GM19025 (cell line): ENCODE measurements at regions not wholly inside any gene's neighbourhood (a gene's known extent, or its start where the extent isn't known, plus 50 kb on each side); places are given as distances from the start of the nearest gene placed in this dataset.
A peak's percentile ranks its signal among the peaks of the same experiment; 100 is the strongest.

Experiments
- ATAC-seq: cut with Tn5 transposase; IDR thresholded peaks from one replicate; pipeline ENCODE4 v1.9.1; 2021; ENCODE audit warnings: mild to moderate bottlenecking, low read depth, moderate library complexity; ENCODE audit not compliant: unreplicated experiment

- ATAC-seq = no peak
Measured at GRCh38 chr18:40752316-40752715, 1202.7 kb upstream of the PIK3C3 start.

DNA sequence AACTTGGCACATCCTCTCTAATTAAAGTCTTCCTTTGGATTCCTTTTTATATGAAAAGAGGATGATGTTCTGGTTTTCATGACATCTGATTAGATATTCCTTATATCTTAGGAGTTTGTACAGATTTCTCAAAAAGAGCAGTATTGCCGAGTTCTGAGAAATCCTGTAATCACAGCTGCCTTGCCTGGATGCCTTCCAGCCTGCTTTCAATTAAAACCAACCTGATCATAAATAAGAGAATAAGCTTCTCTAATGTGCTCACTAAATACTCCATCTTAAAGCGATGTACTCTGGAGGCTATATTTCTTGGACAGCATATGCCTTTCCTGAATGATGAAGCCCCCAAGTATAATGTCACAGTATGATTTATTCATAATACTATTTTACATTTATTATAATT, 1203.8 kb upstream of the PIK3C3 start:
- no peak for ATAC-seq

- no peak for ATAC-seq
Measured at GRCh38 chr18:40739029-40739428, 1216.0 kb upstream of the PIK3C3 start.

- peak; percentile 52 for ATAC-seq
Measured at GRCh38 chr18:40738321-40738880, 1216.6 kb upstream of the PIK3C3 start.

DNA sequence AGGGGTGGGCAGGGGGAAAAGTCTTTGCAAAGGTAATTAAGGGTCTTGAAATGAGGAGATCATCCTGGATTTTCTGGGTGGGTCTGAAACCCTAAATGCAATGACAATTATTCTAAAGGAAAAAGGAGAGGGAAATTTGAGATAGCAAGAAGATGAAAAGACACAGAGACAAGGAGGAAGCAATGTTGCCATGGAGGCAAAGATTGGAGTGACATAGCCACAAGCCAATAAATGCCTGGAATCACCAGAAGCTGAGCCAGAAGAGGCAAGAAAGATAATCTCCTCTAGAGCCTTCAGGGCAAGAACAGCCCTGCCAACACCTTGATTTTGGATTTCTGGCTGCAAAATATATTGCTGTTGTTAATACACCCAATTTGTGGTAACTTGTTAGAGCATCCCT, 1246.3 kb upstream of the PIK3C3 start:
- ATAC-seq = no peak

- ATAC-seq = no peak
Measured at GRCh38 chr18:40707797-40708196, 1247.2 kb upstream of the PIK3C3 start.

GRCh38 chr18:40698129-40698528, 1256.9 kb upstream of the PIK3C3 start:
- no peak for ATAC-seq

- ATAC-seq = no peak
Measured at GRCh38 chr18:40695526-40695925, 1259.5 kb upstream of the PIK3C3 start.

DNA sequence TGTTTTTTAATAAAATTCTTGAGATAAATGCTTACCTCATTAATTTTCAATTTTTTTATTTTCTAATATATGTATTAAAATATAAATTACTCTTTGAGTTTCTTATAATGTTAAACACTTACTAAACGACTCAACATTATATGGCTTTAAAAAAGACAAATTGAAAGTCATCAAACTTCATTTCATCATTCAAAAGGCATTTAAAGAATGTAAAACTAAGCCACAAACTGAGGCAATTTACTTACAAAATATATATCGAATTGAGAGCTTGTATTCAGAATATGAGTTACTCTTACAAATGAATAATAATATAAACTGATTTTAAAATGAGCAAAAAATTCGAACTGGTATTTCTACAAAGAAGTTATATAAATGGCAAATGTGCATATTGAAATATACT, 1262.2 kb upstream of the PIK3C3 start:
- ATAC-seq = no peak

DNA sequence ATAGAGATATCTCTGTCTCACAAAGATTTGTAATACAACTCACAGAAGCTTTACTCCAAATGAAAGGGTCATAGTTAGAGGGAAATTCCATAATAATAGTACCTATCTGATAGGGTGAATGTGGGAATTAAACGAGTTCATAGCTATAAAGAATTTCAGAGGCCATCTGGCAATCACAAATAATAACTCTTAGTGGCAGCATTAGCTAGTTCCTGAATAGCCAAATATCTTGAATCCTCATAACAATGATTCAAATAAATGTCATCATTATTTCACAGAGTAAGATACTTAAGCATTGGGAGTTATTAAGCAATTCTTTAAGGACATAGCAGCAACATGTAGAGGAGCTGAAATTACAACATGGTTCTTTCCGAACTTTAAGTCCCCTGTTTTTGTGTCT, 1265.0 kb upstream of the PIK3C3 start:
- no peak for ATAC-seq

DNA sequence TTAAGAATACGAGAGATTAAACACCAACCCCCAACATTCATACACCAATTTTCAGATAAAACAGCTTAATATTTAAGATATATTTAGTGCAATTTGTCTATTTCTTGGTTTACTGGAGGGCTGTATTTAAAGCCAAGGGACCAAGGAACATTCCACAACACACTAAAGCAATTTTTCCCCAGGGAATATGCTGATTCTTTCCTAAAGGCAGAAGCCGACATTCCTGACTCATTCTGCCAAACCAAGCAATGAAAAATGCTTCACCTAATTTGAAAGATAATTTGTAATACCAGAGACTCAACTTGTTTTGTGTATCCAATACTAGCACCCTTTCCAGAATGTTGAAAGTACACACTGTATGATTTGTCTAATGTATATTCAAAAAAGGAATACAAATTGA, 1267.6 kb upstream of the PIK3C3 start:
- no peak for ATAC-seq

DNA sequence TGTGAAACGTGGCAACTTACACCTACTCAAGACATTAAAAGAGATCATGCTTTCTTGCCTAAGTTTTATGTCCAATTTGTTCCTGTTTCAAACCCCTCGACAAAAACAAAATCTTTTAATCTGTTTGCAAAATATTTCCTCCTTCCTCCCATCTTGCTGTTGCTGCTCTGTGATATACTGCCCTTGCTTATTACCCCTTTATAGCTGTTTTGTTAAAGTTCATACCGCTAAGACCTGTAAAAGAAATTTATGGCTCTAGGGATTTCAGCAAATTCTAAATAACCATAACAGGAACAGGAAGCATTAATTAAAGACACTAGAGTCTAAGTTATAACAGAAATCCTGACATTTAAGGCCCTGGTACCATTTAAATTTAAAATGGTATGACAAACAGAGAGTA, 1268.2 kb upstream of the PIK3C3 start:
- ATAC-seq = no peak

- ATAC-seq = no peak
Measured at GRCh38 chr18:40685219-40685618, 1269.8 kb upstream of the PIK3C3 start.

GRCh38 chr18:40678318-40678717, 1276.7 kb upstream of the PIK3C3 start:
- ATAC-seq = no peak

GRCh38 chr18:40676668-40677067, 1278.4 kb upstream of the PIK3C3 start:
- ATAC-seq = no peak

DNA sequence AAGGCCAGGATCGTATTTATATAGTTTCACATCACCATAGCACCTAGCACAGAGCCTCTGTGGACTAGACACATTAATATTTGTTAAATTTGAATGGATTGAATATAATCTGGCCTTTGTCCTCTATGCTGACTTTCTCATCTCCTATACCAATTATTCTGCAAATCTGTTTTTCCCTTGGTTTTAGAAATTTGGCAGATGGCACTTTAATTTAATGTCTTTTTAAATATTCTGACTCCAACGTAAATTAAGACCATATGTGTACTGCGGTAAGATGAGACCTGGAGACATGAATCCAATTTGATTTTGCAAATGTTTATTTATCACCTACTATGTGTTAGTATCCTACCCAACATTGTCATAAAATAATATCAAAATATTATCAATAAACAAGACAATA, 1281.9 kb upstream of the PIK3C3 start:
- ATAC-seq = no peak

DNA sequence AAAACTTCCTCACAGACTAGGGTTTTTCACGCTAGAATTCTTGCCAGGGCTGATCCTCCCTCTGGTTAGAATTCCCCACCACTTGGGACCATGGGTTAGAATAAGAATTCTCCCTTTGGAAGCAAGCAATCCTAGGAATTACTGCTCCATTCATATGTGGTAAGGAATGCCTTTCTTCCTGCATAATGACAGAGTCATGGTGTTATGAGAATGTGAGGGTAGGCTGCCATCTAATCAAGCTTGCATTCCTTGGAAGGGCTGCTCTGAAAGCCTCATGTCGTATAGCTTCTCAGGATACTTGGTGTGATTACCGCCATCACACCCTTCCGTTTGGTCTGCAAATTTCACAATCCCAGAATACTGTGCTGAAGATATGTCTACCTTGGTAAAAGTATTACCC, 1282.4 kb upstream of the PIK3C3 start:
- no peak for ATAC-seq

- no peak for ATAC-seq
Measured at GRCh38 chr18:40670668-40671375, 1284.2 kb upstream of the PIK3C3 start.

GRCh38 chr18:40662898-40663437, 1292.1 kb upstream of the PIK3C3 start:
- ATAC-seq = no peak

DNA sequence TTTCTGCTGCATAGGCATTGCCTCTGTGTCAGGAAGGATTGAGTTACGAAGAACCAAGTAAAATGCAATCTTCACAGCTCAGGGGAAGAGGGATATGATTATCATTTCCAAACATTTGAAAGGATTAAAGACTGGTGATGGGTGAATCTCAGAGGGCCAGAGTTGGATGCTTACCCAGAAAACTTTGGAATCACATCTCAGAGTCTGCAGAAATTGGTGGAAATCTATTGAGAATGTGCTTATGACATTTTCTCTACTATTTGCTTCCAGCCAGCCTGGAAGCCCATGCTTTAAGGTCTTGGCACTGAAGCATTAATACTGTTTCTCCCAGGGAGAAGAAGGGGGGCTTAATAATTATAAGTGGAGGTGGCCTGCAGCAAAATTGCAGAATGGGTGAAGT, 1301.4 kb upstream of the PIK3C3 start:
- no peak for ATAC-seq

DNA sequence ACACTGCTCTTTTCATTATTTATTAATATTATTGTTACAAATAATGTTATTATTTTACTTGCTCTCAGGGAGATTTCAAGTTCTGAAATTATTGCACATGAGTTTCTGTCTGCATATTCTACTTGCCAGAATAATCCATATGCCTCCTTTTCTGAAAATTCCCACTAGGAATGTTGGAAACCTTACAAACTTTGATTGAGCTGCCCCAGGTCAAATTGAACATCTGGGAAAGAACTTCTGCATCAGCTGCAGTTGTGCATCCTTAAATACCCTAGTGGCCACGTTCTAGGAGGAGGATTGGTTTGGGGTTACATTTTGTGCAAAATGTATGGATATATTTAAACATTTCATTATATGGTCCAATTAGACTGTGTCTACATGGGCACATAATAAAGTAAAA, 1302.7 kb upstream of the PIK3C3 start:
- ATAC-seq = no peak

DNA sequence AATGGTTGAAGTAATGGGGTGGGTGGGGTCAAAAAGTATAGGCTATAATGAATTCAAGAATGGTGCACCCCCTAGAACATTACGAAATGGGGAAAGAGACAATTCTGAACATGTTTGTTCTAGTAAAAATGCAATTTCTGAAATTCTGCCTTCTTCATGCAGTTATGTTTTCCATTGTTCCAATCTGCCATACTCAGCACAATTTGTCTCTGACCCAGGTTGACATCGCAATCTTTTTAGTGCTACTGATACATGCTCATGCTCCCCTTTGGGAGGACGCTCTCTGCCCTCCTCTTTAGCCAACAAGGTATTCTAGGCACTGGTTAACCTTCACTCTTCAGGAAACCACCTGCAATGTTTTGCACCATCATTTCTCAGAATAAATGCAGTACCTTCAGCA, 1303.9 kb upstream of the PIK3C3 start:
- no peak for ATAC-seq
